HG03103 (cell line): ENCODE measurements at regions not wholly inside any gene's neighbourhood (a gene's known extent, or its start where the extent isn't known, plus 50 kb on each side); places are given as distances from the start of the nearest gene placed in this dataset.

ENCODE experiments used
- ATAC-seq: cut with Tn5 transposase; IDR thresholded peaks from one replicate; pipeline ENCODE4 v1.9.1; 2021; ENCODE audit warnings: low read depth; ENCODE audit not compliant: unreplicated experiment

GRCh38 chr4:115433491-115433890 lies 320.1 kb upstream of the NDST4 start:
- no peak for ATAC-seq

DNA sequence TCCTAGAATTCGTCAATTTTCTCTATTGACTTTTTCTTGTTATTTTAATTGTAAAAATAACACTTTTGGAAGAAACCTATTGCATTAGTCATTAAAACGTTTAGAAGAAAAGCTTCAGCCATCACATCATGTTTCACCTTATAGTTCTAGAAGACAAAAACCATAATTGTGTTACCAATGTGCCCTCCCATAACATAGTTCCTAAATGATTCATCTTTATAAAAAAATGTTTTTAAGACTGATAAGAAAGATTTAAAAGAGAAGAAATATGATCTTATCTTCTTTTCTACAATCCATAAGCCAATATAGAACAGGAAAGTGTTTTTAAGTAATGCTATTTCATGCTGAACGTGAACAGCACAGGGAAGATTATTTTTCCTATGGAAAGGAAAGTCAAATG lies 316.6 kb upstream of the NDST4 start:
- no peak for ATAC-seq

GRCh38 chr4:115428455-115428854 lies 315.0 kb upstream of the NDST4 start:
- no peak for ATAC-seq

- no peak for ATAC-seq
These were observed 311.4 kb upstream of the NDST4 start for GRCh38 chr4:115424852-115425251.

- ATAC-seq = no peak
These were observed 305.4 kb upstream of the NDST4 start for GRCh38 chr4:115418635-115419396.

DNA sequence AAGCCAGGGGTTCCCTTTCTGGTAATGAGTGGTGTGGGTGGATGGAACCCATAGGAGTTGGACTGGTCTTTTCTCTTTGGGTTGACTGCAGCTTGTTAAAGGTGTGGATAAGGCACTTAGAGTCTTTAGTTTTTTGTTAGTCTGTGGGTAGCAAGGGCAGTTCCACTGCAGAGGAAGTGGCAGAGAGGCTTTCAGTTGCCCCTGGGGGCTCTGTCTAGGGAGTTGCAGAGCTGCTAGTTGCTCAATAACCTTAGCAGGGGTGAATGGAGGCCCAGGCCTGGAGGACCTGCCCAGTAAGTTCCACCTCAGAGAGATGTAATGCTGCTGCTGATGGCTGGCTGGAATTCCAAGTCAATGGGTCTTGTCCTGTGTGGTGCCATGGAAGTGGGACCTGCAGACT lies 282.6 kb upstream of the NDST4 start:
- ATAC-seq = no peak

- ATAC-seq = no peak
These were observed 263.4 kb upstream of the NDST4 start for GRCh38 chr4:115376866-115377265.

- ATAC-seq = no peak
These were observed 261.2 kb upstream of the NDST4 start for GRCh38 chr4:115374621-115375020.

DNA sequence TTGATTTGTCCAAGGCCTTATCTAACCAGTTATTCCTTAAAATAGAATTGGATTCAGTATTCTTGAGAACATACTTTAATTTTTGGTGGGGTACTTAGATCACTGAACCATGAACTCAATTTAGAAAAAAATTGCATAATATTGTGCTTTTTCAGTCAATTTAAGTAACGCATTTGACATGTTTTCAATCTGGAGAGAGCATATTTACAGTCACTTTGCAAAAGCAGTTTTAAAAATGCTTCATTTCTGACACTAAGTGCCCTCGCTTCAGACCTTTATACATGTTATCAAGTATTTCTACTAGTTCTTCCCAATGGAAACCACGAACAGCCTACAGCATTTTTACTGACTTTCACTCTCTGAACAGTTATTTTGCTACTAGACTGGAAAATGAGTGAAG lies 257.1 kb upstream of the NDST4 start:
- ATAC-seq = no peak

- no peak for ATAC-seq
These were observed 256.6 kb upstream of the NDST4 start for GRCh38 chr4:115370012-115370411.

- ATAC-seq = no peak
These were observed 253.0 kb upstream of the NDST4 start for GRCh38 chr4:115366390-115366789.

DNA sequence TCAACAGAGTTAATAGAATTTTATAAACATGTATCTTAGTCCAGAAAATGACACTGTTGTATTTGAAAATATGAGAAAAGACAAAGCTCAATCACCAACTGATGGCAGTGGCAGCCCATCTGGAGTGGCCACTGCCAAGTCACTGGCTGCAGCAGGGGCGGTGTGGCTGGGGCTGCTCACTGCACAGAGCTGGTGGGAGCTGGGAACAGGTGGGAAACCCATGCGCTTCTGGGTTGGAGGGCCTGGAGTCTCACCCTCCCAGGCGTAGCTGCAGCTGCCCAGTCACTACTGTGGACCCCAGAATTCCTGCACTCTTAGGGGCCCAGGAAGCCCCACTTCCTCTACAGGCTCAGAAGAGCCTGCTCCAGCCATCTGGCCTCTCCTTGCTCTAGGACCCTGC lies 251.8 kb upstream of the NDST4 start:
- no peak for ATAC-seq

DNA sequence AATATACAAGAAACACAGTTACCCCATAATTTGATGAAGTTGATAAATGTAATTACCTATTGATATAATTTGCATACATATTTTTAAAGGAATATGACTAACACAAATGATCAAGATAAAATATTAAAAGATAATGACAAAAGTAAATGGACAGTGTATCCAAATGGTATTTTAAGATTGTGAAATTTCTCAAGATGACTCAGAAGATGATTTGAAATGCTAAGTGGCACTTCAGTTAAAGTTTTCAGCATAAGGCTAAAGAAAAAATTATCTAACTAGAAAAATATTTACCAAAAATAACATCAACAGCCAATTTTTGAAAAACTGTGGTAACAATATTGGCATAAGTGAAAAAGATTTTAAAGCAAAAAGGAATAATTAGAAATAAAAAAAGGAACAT lies 248.4 kb upstream of the NDST4 start:
- ATAC-seq = no peak

DNA sequence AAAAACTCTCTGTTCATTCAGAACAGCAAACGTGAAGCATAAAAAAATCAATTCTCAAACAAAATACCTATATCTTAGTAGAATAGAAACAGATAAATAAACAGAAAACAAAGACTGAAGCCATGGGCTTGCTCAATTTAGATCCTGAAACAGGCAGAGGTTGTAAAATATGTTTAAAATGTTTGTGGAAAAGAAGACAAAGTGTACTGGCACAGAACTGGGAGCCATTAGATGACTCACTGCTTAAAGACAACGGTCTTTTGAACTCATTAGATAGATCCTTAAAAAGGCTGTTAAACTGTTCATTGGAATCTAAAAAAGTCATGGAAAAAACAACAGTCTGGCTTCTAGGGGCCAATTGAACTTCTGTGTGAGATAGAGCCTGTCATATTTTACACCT lies 247.0 kb upstream of the NDST4 start:
- ATAC-seq = no peak

GRCh38 chr4:115357776-115358175 lies 244.4 kb upstream of the NDST4 start:
- no peak for ATAC-seq

DNA sequence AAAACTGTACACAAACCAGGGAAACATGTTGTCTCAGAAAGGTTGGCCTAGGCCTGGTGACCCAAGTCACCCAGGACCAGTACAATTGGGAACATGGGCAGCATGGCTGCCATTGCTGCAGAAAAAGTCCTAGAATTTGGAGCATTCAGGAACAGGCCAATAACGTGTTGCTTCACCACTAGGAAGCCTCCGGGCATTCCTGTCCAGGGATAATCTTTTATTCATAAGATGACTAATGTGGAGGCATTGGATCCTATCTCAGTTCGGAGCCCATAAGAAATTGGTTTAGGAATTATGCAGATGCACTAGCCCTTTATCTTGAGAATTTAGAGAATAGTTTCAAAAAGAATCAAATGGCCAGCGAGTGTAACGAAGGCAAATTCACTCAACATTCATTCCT lies 242.8 kb upstream of the NDST4 start:
- no peak for ATAC-seq

- no peak for ATAC-seq
These were observed 241.9 kb upstream of the NDST4 start for GRCh38 chr4:115355329-115355728.

GRCh38 chr4:115353370-115353769 lies 239.9 kb upstream of the NDST4 start:
- no peak for ATAC-seq

DNA sequence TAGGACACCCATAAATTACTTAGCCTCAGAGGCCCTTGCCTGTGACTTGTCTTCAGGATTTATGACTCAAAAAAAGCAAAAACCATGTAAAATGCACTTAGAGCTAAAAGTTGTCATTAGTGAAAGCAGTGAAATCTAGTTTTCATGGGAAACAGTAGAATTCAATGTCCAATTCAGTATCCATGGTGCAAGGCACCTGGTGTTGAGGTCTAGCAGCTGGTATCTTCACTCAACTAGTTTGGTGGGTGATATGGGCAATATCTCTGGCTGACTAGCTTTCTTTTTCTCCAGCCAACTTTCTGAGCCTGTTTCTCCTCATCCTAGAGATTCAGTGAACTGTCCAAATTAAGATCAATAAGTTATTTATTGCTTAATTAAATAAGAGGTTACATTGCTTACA lies 229.8 kb upstream of the NDST4 start:
- ATAC-seq = no peak

DNA sequence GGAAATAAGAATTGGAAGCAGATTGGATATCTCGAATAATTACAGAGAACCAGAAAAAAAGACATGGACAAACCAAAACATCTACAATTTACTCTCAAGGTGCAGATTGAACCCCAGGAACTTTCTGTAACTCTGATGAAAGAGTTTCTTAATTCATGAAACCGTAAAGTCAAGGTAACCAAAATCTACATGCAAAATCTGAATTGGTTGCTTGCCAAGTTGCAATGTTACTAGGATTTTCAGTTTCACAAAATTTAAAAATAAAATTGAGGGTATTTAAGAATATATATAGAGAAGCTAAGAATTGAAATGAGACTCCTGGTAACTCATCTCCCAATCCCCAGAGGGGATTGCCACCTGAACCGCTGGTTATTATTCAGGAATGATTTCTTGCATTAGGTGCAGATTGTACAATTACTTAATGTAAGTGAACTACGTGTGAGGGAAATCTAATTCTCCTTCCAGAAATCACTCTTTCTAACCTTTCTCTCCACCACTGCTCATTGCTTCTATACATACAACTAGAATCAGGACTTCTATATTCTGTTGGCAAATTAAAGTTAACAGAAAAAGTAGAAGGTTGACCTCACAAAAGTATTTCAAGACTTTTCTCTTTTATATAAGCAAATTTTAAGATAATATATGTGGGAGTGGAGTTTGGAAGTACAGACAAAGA lies 221.5 kb upstream of the NDST4 start:
- ATAC-seq = peak; percentile 56

DNA sequence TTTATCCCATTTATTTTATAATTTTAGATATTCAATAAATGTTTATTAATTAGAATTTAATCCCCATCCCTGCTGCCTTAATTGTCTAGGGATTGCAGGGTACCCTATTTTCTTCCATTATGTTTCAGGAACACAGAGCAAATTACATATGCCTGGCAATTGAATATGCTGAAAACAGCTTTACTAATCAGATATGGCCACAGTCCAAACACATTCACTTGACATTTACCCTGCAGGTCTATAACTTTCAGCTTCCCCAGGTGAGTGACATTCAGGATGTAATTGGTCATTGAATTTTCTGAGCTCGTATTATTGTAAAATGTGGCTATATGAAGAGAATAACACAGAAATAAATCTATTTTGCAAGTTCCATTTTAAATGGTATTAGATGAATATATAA lies 218.7 kb upstream of the NDST4 start:
- ATAC-seq = no peak

DNA sequence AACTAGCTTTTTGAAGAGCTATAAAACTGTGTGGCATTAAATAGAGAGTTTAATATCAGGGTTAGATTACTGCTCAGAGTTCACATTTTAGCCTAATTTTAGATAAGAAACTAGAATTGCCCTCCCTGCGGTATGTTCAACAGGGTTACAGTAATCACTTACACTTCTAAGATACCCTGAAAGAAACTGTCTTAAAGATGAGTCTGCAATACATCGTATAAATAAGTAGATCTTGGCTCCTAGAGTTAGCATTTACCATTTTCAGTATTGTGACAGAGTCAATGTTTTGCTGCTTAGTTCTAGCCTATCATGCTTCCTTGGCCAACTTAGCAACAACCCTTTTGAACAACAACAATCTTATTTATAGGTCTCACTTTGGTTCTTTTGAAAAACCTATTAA lies 217.8 kb upstream of the NDST4 start:
- no peak for ATAC-seq
